Mesothelial cell of epicardium (in vitro differentiated cells): ENCODE measurements at regions not wholly inside any gene's neighbourhood (a gene's known extent, or its start where the extent isn't known, plus 50 kb on each side); places are given as distances from the start of the nearest gene placed in this dataset.
"Not testable (repeated sequence)": the region's sequence is repeated elsewhere in the genome, so short reads cannot be mapped to it uniquely, and the experiment has no call there.

ENCODE experiments used
- DNase-seq, 2 experiments: peaks; one replicate each; pipeline ENCODE4 v3.0.0; 2021; ENCODE audit warnings: low spot score in 2 of 2; ENCODE audit not compliant: unreplicated experiment in 2 of 2
- H3K27ac Mint-ChIP-seq: 2 replicates; pipeline ENCODE4 v1.8.0; 2021; ENCODE audit warnings: mixed read lengths
- H3K27me3 Mint-ChIP-seq: 2 replicates; pipeline ENCODE4 v1.8.0; 2021; ENCODE audit warnings: low read depth, mixed read lengths
- H3K36me3 Mint-ChIP-seq: 2 replicates; pipeline ENCODE4 v1.8.0; 2021; ENCODE audit warnings: mixed read lengths
- H3K4me1 Mint-ChIP-seq: 2 replicates; pipeline ENCODE4 v1.8.0; 2021; ENCODE audit warnings: mixed read lengths
- H3K4me3 Mint-ChIP-seq: 2 replicates; pipeline ENCODE4 v1.8.0; 2021; ENCODE audit warnings: mild to moderate bottlenecking, moderate library complexity, mixed read lengths
- H3K9me3 Mint-ChIP-seq: 2 replicates; pipeline ENCODE4 v1.8.0; 2021; ENCODE audit warnings: mixed read lengths
- TF ChIP-seq, protein P1 (sequence below): fragments of 200-600 bp; sonication (generic); IDR thresholded peaks from one replicate; pipeline ENCODE4 v1.5.0; 2021; ENCODE audit warnings: antibody characterized with exemption; ENCODE audit not compliant: unreplicated experiment

DNA sequence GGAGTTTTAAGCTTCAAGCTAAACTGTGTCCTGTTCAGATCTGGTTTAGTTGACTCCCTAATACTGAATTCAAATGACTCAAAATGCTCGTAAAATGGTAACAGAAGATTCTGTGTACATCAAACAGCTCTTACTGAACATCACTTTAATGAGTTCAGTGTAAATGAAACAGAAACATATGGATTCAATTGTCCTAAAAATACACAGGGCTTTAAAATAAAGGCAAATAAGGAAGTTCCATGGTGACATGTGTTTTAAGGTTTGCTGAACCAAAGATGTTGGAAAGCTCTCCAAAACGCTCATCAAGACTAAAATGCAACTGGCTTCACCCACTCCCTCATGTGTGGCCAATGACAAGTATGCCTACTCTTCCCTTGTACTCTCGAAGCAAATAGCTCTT, 340.0 kb upstream of the PIK3R1 start:
- no peaks in the 10 kb centered on the region for H3K27me3 Mint-ChIP-seq
- peaks cover 34% of the 10 kb centered on the region for H3K4me1 Mint-ChIP-seq
- no peaks in the 10 kb centered on the region for H3K36me3 Mint-ChIP-seq
- H3K4me3 Mint-ChIP-seq, result no peak overlapping the region
- TF ChIP-seq, protein P1, sequence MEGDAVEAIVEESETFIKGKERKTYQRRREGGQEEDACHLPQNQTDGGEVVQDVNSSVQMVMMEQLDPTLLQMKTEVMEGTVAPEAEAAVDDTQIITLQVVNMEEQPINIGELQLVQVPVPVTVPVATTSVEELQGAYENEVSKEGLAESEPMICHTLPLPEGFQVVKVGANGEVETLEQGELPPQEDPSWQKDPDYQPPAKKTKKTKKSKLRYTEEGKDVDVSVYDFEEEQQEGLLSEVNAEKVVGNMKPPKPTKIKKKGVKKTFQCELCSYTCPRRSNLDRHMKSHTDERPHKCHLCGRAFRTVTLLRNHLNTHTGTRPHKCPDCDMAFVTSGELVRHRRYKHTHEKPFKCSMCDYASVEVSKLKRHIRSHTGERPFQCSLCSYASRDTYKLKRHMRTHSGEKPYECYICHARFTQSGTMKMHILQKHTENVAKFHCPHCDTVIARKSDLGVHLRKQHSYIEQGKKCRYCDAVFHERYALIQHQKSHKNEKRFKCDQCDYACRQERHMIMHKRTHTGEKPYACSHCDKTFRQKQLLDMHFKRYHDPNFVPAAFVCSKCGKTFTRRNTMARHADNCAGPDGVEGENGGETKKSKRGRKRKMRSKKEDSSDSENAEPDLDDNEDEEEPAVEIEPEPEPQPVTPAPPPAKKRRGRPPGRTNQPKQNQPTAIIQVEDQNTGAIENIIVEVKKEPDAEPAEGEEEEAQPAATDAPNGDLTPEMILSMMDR, result no peak
- no peaks in the 10 kb centered on the region for H3K9me3 Mint-ChIP-seq
- peak overlapping the region; percentile 4 for H3K27ac Mint-ChIP-seq
- no peak for DNase-seq

DNA sequence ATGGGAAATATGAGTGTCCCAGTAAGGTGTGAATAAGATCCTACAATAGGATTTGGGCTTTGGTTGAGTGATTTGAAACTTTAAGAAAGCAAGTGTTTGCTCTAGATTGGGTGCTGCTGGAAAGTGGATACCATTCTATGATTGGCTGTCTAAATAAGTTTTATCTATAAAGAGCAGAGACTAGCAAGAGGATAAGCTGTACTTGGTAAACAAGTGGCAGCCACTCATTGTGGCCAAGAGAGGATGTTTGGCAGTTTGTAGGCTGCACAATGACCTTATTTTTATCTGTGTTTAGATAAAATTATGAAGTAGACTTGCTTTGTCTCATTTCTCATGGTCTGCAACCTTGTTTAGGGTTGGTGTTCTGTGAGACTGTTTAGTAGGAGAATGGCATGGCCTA, 341.6 kb upstream of the PIK3R1 start:
- no peak overlapping the region for H3K27ac Mint-ChIP-seq
- H3K4me1 Mint-ChIP-seq, result peaks cover 18% of the 10 kb centered on the region
- H3K36me3 Mint-ChIP-seq, result no peaks in the 10 kb centered on the region
- no peaks in the 10 kb centered on the region for H3K27me3 Mint-ChIP-seq
- TF ChIP-seq, protein P1, result no peak
- no peak overlapping the region for H3K4me3 Mint-ChIP-seq
- no peak for DNase-seq
- no peaks in the 10 kb centered on the region for H3K9me3 Mint-ChIP-seq

DNA sequence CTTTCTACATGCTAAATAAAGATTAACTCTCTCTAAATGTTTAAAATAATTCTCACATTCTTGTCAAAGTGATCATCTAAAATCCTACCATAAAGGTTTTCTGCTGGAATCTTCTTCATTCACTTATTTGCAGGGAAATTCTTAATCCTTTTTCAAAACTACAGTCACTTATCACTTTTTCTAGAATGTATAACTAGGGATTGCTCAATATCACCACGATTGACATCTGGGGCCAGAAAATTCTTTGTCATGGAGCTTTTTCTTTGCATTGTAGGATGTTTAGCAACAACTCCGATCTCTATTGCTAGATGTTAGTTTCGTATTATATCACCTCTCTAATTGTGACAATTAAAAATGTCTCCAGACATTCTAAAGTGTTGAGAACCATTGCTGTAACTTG, 344.9 kb upstream of the PIK3R1 start:
- Mint-ChIP-seq H3K36me3 (no peaks in the 10 kb centered on the region), H3K4me1 (peaks cover 4% of the 10 kb centered on the region), H3K4me3 (no peak overlapping the region), H3K9me3 (peaks cover 7% of the 10 kb centered on the region), H3K27ac (no peak overlapping the region), H3K27me3 (no peaks in the 10 kb centered on the region)
- TF ChIP-seq, protein P1, result no peak
- no peak for DNase-seq

DNA sequence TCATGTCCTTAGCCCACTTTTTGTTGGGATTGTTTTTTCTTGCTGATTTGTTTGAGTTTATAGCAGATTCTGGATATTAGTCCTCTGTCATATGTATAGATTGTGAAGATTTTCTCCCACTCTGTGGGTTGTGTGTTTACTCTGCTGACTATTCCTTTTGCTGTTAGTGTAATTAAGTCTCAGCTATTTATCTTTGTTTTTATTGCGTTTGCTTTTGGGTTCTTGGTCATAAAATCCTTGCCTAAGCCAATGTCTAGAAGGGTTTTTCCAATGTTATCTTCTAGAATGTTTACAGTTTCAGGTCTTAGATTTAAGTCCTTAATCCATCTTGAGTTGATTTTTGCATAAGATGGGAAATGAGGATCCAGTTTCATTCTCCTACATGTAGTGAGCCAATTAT, 351.2 kb upstream of the PIK3R1 start:
- not testable (repeated sequence) for H3K36me3 Mint-ChIP-seq, H3K27ac Mint-ChIP-seq, H3K4me1 Mint-ChIP-seq, DNase-seq, H3K4me3 Mint-ChIP-seq, H3K27me3 Mint-ChIP-seq
- peaks cover 31% of the 10 kb centered on the region for H3K9me3 Mint-ChIP-seq

DNA sequence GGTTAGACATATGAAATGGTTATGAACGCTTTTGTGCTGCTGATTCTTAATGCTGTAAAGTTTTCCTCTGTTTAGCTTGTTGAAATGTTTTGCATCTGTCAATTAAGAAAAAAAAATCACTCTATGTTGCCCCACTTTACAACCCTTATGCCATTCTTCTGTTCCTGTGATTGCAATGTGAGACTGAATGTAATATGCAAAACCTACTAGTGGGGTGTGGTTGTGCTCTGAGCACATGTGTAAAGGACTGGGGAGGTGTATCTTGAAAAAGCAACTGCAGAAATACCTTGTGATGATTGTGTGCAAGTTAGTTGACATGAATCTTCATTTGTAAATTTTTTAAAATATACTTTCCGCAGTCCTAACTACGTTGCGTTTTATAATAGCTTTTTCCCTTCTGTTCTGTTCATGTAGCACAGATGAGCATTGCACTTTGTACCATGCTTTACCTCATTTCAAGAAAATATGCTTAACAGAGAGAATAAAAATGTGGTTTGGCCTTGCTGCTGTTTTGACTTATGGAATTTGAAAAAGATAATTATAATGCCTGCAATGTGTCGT, 357.0 kb upstream of the PIK3R1 start:
- Mint-ChIP-seq H3K9me3 (peaks cover 13% of the 10 kb centered on the region), H3K36me3 (no peaks in the 10 kb centered on the region), H3K27me3 (no peaks in the 10 kb centered on the region), H3K4me3 (no peak overlapping the region), H3K4me1 (peaks cover 6% of the 10 kb centered on the region), H3K27ac (no peak overlapping the region)
- no peak for DNase-seq
- TF ChIP-seq, protein P1, result no peak

DNA sequence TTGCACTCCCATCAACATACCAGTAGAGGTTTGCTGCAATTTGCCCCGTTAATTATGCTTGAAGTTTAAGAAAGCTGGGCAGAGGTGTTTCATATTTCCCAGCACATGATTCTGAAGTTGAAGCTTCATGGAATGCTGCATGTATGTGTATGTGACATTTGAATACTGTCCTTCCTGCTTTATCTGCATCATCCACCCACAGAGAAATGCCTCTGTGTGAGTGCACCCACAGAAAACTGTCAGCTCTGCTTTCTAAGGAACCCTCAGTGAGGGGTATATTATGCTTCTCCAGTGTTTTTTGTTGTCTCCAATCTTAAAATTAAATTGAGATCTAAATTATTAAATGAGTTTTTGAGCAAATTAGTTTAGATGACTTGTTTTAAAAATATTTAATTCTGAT, 358.1 kb upstream of the PIK3R1 start:
- DNase-seq, result no peak
- Mint-ChIP-seq H3K4me3 (no peak overlapping the region), H3K9me3 (peaks cover 14% of the 10 kb centered on the region), H3K36me3 (no peaks in the 10 kb centered on the region), H3K27ac (no peak overlapping the region), H3K27me3 (no peaks in the 10 kb centered on the region), H3K4me1 (peaks cover 6% of the 10 kb centered on the region)
- TF ChIP-seq, protein P1, result no peak
